RWPE1 (cell line): ENCODE measurements at regions not wholly inside any gene's neighbourhood (a gene's known extent, or its start where the extent isn't known, plus 50 kb on each side); places are given as distances from the start of the nearest gene placed in this dataset.

Experiments used
- CTCF ChIA-PET: fragments of 350-600 bp; sonication (Branson Sonifier 250); formaldehyde crosslinking; extraction: SDS; loops from one replicate; lab custom pipeline; 2021; lab: Yijun Ruan, JAX
- POLR2A ChIA-PET: fragments of 400-600 bp; formaldehyde crosslinking; extraction: SDS; loops from one replicate; lab custom pipeline; 2020; ENCODE audit warnings: antibody characterized with exemption; ENCODE audit not compliant: low non-redundant PET; lab: Yijun Ruan, JAX
- DNase-seq: peaks from one replicate; pipeline ENCODE4 v3.0.0; 2012; ENCODE audit warnings: low spot score
- H3K27ac ChIP-seq: fragments of 450-650 bp; 2 replicates; pipeline ENCODE4 v1.5.1; 2017
- TF ChIP-seq, protein P1 (sequence below): fragments of 450-650 bp; conservative IDR thresholded peaks from 2 replicates; pipeline ENCODE4 v1.5.1; 2017; ENCODE audit warnings: low read depth, mild to moderate bottlenecking

DNA sequence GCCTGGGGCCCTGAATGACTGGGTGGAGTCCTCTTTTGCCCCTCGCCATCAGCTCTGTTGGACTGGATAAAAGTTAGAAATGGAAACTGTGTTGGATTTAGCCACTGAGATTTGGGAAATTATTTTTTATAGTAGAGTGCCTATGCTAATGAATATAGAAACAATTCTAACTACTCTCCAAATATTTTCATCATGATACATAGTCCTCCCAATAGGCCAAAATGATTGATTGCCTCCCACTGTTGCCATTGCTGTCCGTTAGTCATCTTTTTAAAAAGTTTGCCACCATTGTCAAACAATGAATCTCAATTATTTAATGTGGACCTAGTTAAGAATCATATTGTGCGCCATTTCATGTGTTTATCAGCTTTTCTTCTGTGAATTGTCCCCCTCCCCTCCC, 417.0 kb downstream of the GALR1 start:
- no peak overlapping the region for H3K27ac ChIP-seq
- TF ChIP-seq, protein P1, sequence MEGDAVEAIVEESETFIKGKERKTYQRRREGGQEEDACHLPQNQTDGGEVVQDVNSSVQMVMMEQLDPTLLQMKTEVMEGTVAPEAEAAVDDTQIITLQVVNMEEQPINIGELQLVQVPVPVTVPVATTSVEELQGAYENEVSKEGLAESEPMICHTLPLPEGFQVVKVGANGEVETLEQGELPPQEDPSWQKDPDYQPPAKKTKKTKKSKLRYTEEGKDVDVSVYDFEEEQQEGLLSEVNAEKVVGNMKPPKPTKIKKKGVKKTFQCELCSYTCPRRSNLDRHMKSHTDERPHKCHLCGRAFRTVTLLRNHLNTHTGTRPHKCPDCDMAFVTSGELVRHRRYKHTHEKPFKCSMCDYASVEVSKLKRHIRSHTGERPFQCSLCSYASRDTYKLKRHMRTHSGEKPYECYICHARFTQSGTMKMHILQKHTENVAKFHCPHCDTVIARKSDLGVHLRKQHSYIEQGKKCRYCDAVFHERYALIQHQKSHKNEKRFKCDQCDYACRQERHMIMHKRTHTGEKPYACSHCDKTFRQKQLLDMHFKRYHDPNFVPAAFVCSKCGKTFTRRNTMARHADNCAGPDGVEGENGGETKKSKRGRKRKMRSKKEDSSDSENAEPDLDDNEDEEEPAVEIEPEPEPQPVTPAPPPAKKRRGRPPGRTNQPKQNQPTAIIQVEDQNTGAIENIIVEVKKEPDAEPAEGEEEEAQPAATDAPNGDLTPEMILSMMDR: no peak
- ChIA-PET POLR2A (no interaction called here), CTCF (no interaction called here)
- no peak for DNase-seq

DNA sequence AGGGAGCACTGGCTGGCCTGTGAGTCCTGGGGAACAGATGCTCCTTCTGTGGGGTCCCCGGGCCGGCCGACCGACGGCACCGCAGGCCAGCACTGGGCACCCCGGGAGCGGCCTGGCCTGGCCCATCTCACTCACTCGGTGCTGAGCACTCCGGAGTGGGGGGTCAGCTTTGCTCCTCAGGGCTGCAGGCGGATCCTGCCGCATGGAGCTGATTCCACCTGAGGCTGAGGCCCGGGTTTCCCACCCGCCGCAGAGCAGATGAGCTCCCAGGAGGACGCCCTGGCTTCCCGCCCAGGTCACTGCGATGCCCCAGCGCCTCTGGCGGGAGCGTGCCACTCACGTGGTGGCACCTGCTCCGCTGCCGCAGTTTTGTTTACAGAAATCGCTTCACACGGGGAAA, 418.6 kb downstream of the GALR1 start:
- no peak for DNase-seq
- TF ChIP-seq, protein P1: no peak
- POLR2A ChIA-PET: no interaction called here
- CTCF ChIA-PET: no interaction called here
- H3K27ac ChIP-seq: no peak overlapping the region

DNA sequence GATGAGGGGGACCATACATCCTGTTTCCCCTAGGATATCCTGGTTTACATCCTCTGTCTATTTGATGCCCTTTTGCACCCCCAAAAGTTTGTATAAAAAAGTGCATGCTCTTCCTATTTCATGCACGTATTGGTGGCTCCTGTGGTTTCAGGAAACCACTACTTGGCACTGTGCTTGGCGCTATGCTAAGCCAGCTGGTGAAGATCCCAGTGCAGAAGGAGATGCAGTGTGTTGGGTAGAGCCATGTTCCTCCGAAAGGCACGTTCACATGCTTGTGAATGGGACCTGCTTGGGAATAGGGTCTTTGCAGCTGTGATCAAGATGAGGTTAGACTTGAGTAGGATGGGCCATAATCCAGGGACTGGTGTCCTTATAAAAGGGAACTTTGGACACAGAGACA, 419.7 kb downstream of the GALR1 start:
- no peak overlapping the region for H3K27ac ChIP-seq
- ChIA-PET CTCF (no interaction called here), POLR2A (no interaction called here)
- TF ChIP-seq, protein P1: no peak
- DNase-seq: no peak

DNA sequence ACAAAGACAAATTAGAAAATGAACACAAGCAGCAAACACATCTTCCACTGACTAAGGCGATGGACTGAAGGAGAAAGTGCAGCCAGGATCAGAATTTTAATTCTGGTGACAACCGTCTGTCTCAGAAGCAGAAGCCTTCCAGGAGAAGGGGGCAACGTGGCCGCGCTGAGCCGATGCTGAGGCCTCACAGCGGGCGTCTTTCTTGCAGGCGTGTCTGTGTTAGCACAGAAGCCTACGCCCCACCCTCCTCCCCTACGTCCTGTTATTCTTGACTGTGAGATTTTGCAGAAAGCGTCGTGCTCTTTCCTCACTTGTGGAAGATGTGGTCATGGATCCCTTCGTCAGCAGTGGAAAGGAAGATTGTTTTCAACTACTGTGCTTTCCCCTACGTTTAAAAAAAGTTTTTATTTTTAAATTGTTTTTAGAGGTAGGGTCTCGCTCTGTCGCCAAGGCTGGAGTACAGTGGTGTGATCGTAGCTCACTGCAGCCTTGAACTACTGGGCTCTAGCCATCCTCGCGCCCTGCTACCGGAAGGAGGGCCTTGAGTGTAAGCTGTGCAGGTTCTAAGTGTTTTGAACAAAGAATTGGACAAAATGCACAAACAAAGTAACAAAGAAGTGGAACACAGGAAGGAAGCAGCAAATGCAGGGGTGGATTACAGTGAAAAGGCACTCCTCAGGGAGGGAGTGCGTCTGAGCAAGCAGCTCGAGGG, 422.0 kb downstream of the GALR1 start:
- POLR2A ChIA-PET: no interaction called here
- TF ChIP-seq, protein P1: no peak
- no peak for DNase-seq
- CTCF ChIA-PET: no interaction called here
- H3K27ac ChIP-seq: no peak overlapping the region

DNA sequence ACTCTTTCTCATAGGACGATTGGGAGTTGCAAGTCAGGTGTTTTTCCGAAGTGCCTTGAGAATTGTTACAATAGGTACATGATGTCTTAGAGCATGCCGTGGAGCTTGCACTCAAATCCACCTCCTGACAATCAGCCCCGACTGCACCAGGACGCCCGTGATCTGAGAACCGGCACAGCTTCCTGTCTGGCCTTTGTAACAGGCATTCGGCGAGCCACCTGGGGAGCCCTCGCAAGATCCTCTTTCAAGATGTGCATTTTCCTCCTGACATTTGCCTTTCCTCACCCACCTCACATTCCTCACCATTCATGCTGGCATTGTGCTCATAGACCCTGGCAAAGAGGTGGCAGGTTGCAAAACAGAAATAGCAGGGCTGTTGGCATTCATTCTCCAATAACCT, 427.3 kb downstream of the GALR1 start:
- no peak overlapping the region for H3K27ac ChIP-seq
- no peak for DNase-seq
- POLR2A ChIA-PET: no interaction called here
- TF ChIP-seq, protein P1: no peak
- CTCF ChIA-PET: no interaction called here

DNA sequence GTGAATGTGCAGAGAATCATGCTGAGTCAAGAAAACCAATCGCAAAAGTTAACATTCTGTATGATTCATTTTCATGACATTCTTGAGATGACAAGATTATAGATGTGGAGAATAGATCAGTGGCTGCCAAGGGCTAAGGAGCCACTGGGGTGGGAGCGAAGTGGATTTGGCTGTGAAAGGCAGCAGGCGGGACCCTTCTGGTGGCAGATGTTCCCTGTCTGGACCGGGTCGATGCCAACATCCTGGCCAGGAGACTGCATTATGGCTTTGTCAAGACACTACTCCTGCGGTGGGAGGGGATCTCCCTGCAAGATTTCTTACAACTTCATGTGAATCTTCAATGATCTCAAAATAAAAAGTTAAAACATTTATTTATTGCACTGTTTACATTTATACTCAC, 427.9 kb downstream of the GALR1 start:
- DNase-seq: no peak
- TF ChIP-seq, protein P1: no peak
- H3K27ac ChIP-seq: no peak overlapping the region
- ChIA-PET CTCF (no interaction called here), POLR2A (no interaction called here)
